DMS 273 (cell line): ENCODE measurements at regions not wholly inside any gene's neighbourhood (a gene's known extent, or its start where the extent isn't known, plus 50 kb on each side); places are given as distances from the start of the nearest gene placed in this dataset.

Experiments
- DNase-seq: peaks from one replicate; lab custom pipeline; 2025; ENCODE audit not compliant: unreplicated experiment; lab: John Stamatoyannopoulos, UW

DNA sequence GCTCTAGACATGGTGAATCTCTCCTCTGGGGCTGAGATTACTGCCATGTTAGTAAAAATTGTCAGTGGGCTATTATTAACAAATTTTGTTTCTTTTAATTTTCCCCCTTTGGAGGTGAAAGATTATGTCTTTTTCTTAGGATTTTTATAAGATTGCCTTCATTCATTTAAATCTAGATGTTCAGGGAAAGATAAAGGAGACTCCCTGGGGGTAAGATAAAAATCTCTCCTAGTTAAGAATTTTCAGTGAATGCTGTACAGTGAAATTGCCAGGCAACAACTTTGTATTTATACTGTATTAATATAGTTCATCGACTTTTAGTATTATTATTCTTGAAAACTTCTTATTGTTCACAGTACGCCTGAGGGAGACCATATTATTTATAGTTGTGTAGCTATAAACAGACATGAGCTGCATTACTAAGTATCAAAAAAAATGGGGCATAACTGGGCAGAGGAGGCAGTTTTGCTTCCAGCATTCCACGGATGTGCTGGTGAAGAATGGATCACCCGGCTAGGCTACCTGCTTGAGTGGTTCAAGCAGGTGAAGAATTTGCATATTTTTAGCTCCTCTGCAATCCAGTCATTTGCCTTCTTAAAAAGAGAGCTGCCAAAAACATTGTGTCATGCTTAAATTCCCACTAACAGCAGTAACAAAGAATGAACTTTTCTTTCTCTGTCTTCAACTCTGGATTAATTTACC, 552.1 kb downstream of the DNAJB9 start:
- DNase-seq = no peak

DNA sequence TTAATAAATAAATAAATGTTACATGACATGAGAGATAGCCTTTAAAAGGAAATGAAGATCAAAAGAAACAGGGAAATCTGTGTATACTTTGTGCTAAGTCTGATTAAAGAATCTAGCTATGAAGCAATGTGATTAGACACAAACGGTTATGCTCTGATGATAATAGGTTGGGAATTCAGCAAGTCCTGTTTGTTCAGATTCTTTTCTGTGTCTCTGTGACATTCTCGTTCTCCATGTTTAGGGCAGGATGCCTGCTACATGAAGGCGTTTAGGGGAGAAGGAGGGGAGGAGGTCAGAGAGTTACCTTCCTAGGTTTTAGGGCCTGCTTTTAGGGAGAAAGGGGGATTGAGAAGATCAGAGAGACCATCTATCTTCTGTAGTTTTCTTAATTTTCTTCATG, 555.3 kb downstream of the DNAJB9 start:
- DNase-seq = no peak

DNA sequence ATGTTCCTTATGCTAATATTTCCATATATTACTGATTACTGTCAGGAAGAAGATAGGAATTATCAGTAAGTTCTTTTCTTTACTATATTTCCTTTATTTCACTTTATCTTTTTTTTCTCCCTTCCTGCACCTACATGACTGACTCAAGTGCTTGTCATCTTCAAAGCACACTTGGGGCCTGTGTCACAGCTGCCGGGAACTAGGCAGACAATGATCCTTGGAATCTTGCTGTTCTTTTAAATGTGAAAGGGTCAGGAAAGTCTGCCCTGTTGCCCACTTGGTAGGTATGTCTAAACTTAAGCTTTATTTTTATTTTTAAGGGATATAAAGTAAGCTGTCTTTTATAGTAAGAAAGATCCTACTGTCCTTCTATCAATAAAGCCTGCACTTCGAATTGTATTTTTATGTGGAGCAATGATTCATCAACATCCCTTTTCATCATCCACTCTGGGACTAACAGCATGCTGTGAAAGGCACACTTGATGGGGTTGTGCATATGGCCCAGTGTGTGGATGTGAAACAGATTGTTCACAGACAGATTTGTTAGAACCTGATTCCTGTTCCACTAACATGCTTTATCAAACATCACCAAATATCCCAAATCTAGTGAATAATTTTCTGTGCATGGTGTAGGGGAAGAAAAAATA, 556.9 kb downstream of the DNAJB9 start:
- DNase-seq = peak; percentile 31

DNA sequence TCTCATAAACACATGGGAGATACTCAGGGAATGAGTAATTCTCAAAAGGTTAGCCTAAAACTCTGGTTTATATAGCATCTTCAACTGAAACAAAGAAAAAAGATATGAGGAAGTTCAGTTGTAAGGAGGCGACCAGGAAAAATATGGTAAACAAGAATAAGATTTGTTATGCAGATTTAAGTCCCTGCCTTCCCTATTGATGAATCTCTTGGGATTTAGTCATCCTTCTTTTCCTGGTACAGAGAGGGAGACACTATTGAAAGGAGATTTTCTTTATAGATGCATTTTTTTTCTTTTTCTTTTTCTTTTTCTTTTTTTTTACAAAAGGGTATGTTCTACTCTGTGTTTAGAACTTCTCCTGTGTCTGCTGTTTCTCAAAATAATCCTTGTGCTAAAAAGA, 557.5 kb downstream of the DNAJB9 start:
- DNase-seq = no peak

DNA sequence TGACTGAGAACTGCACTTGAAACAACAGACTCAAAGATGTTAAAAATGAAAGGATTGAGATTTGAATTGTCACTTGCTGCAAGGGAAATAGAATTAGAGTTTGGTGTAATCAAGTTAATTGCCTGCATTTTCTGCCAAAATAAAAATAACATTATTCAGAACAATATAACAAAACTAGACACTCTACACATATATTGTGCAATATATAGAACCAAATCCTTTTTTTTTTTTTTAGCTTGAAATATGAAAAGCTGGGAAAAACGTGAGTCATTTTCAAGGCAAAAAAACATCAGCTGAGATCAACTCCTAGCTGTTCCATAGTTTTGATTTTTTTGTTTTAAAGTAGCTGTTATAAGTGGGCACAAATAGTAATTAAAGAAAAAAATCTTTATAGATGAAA, 561.5 kb downstream of the DNAJB9 start:
- no peak for DNase-seq

DNA sequence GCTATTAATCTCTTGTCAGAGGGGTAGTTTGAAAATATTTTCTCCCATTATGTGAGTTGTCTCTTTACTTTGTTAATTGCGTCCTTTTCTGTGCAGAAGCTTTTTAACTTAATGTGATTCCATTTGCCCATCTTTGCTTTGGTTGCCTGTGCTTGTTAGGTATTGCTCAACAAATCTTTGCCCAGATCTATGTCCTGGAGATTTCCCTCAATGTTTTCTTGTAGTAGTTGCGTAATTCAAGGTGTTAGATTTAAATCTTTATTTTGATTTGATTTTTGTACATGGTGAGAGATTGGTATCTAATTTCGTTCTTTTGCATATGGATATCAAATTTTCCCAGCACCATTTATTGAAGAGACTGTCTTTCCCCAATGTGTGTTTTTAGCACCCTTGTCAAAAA, 567.2 kb downstream of the DNAJB9 start:
- DNase-seq = no peak

DNA sequence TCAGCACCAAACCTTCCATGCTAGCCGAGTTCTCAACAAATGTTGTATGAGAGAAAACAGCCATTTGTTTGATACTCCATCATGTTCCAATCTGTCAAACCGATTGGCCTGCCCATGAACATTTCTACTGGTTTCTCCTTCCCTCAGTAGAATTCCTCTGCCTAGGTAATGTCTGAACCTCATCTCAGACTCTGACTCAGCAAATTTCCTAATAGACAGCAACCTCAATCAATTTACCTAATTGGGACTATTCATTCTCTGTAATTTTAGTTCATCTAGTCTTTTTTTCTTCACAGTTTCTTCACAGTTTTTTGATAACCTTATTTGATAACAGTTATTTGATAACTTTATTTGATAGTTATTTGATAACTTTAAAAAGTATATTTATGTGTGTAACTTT, 585.1 kb downstream of the DNAJB9 start:
- DNase-seq = no peak

DNA sequence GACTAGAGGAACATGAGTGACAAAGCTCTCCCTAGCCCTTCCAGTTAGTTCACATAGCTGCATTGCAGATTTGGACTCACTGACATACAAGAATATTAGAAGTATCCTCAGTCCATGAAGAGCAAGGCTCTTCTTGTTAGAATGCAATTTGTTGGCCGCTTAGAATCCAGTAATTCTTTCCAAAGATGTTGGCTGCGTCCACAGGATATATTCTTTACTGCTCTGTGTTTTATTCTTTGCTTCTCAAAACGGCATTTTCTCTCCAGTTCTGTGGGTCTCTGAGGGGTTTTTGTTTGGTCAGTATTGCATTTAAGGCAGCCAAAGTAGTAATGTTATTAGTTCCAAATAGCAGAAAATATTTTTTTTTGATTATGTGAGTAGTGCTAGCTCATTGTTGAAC, 588.6 kb downstream of the DNAJB9 start:
- no peak for DNase-seq

DNA sequence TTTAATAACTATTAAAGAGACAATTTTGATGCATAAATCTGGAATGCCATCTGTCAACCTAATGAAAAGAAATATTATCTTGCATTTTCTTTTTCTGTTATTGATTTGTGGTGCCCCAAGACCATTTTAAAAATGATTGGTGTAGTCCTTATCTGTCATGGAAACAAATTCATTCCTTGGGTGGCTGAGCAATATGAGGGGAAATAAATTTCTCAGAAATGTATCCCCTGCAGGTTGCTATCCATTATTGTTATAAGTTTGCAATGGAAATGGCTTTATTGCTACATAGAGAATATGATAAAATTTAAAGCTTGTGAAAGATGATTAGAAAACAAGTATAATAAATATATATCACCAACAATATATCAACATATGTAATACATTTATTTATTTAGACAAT, 607.0 kb downstream of the DNAJB9 start:
- no peak for DNase-seq

DNA sequence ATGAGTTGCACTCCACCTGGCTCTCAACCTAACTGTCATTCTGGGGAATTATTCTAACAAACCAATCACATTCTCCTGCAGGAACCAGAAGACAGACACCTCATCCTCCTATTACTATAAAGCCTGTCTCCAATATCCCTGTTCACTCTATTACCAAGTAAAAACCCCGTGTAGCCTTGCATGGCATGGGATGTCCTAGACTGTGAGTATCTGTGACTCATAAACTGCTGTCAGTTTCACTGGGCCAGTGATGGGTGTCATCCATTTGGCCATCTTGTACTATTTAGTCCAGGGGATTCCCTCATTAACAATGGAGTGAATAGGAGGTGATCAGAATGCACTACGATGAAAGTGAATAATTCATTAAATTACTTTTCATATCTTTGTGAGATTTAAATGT, 608.7 kb downstream of the DNAJB9 start:
- no peak for DNase-seq

DNA sequence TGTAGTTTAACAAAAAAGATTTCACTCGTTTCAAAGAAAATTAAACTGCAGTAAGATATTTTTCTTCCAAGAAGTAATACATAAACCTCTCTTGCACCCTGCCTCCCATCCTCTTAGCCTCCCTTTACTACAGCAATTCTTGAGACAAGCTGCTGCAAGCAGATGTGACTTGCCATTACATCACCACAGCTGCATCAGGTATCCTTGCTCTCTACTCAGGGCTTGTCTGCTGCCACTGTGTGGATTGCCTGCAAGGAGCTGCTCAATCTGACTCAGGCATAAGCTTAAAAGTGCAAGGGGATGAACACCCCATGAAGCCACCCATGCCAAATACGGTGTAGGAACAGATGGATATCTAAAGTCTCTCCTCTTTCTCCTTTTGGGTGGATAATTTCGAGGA, 609.9 kb downstream of the DNAJB9 start:
- DNase-seq = peak; percentile 11

DNA sequence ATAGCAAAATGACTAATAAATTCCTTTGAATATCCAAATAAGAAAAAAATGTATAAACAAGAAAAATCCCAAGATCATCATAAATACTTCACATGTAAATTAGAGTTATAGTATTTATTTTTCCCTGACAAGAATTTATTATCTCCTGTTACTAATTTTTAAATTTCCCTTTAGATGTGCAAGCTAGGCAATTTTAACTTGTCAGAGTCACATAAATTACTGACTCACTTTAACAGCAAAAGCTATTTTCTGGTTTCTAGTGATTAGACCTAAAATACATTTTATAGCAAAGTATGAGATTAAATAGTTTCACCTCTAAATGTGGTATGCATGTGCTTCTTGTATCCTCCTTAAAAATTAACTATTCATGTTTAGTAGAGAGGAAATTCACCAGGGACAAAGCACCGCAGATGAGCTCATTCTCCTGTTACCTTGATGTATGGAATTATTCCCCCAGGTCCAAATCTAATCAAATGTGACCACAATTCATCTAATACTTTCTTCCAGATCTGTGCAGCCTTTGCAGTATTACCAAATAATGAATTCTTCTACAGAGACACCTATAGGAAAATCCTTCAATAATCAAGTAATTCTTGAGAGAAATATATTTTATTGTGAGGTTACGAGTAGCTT, 621.2 kb downstream of the DNAJB9 start:
- no peak for DNase-seq

DNA sequence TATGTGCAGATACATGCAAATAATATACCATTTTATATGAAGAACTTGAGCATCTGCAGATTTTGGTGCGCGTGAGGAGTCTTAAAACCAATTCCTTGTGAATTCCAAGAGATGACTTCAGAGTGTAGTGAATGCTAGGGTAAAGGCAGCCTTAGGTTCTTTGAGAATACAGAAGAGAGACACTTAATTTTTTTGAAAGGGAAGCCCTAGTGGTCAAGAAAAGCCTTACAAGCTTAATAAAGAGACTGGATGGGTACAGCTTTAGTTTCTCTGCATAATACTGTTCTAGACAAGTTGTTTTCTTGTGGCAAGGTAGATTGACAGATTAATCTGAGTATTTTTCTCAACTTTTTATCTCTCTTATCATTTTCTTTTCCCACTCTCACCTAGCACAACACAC, 636.5 kb downstream of the DNAJB9 start:
- peak; percentile 28 for DNase-seq

DNA sequence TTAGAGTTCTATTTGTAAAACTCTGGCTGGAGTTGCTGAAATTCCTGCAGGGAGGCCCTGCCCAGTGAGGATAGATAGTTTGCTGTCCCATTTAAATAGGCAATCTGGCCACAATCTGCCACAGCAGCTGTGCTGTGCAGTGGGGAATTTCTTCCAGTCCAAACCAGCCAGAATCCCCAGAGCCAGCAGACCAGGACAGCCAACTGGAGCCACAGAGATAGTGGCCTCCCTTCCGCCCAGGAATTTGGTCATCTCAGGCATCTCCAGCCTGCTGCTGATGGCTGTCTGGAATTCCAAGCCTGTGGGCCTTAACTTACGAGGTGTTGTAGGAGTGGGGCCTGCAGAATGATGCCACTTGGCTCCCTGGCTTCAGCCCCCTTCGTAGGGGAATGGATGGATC, 643.4 kb downstream of the DNAJB9 start:
- peak; percentile 95 for DNase-seq

DNA sequence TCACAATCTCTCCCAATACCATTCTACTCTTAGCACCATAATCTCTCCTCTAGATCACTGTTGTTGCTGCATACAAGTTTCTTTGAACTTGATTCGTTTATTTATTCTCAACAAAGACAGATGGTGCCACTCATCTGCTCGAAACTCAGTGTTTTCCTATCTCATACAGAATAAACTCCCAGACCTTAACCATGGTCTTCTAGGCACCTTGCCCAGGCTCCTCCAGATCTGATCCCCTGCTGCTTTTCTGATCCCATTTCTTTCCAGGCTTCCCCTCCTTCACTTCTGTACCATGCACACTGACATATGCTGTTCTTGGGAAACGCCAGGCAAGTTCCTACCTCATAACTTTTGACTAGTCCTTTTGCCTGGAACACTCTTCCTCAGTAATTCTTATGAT, 645.7 kb downstream of the DNAJB9 start:
- peak; percentile 98 for DNase-seq

DNA sequence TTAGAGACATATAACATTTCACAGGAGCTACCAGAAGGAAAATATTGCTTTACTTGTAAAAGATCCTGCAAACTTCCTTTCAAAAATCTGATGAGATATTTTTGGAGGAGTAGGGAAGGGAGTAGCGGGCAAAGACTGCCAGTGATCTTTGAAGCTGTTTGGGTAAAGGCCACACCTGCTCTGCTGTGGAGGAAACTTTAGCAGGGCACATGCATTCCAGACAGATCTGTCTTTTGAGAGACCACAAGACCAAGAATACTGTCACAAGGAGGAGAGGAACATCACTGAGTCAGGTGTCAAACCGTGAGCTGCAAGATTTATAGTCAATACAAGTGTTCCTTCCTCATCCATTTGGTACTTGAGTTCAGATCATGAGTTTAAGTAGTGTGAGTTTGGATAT, 654.4 kb downstream of the DNAJB9 start:
- DNase-seq = no peak

DNA sequence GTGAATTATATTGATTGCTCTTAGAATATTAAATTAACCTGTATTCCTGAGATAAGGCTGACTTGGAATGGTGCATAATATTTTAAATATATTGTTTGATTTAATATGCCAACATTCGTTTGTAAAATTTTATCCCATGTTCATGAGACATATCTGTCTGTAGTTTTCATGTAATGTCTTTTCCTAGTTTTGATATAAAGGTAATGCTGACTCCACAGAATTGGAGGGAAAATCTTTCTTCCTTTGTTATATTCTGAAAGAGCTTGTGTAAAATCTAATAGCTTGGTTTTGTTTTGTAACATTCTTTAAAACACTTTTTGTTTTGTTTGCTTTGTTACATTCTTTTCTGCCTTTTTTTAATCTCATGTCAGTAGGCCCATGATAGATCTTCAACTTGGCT, 657.0 kb downstream of the DNAJB9 start:
- DNase-seq = no peak

DNA sequence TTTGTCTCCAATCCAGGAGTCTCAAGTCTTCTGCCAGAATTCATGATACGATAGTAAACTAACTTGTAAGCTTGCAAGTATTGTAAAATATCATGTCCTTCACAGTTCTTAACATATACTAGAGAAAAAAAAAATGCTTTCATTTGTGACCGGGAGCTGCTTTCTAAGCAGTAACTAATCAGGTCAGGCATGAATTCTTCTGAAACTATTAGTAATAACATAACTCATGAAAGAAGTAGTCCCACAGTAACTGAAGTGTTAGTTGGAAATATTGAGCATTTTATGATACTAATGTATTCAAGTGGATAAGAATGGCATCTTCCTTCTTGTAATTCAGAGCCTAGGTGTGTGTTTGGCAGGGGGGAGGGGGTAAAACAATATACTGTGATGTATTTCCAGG, 665.6 kb downstream of the DNAJB9 start:
- DNase-seq = no peak

DNA sequence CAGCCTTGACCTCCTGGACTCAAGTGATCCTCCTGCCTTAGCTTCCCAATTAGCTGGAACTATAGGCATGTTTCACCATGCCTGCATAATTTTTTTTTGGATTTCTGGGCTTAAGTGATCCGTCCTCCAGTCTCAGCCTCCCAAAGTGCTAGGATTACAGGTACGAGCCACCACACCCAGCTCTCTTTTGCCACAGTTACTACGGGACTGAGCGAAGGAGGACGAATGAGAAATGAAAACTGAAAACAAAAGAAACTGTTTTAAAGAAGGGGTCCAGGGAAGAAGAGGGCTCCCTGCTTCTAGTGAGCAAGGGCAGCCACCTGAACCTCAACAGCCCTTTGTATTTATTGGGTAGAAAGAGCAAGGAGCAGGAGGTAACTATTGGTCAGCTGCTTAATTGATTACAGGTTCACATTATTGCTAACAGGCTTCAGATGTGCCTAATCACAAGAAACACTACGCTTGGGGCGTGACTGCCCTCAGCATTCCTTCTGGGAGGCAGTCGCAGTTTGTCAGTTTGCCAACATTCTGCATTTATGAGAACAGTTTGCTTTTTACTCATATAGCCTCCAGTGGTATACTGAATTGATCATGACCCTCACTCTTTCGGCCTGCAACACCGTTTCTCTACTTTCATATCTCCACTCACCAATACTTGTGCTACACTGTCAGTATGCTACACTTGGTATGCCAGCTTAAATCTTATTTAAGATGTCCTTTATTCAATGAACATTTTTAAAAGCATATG, 676.8 kb downstream of the DNAJB9 start:
- DNase-seq = peak; percentile 8

DNA sequence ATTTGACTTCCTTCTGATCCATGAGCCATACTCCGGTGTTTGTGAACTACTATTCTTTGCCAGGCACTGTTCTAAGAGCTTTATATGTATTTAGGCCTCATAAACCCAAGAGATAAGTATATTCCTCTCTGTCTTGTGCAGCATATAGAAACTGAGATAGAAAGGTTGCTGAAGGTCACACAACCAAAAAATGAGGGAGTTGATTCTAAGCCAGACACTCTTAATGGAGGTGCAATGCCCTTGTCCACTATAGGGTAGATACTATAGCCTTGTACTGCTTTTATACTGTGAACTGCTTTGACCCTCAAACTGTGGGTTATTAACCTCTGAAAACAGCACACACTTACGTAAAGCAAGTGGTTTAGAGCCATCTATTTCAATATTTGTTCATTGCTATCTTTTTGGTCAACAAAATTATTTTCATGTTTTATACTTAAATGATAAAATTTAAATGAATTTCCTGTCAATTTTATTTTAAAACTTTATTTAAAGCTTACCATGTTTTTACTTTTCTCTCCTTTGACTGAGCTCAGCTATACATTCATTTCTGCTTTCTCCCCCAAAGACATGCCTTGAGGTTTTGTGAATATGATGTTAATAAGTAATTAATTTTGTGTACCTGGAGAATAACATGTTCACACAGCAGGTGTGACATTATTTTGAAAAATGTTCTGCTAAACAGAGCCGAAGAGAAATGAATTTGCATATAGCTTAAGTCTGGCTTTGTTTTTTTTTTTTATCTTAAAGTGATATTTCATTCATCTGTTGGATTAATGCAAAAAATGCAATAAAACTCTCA, 687.3 kb downstream of the DNAJB9 start:
- DNase-seq = no peak

DNA sequence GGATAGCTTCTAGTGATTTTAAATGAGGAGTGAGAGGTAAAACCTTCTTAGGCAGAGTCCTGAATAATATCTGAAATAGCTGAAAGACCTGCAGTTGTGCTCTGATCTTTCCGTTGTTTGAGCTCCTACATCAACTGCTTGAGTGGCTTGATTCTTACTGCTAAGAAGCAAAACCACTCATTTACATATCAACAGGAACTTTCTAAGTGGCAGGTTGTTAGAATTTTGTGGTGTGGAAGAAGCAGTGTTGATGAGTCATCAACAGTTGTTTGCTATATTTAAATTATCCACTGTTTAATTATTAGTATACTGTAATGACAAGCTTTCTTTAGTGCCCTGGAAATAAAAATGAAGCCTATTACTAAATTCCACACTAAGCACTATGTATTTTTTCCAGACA, 689.5 kb downstream of the DNAJB9 start:
- no peak for DNase-seq
